Left ventricle myocardium superior (tissue), 1 donor: ENCODE measurements at regions not wholly inside any gene's neighbourhood (a gene's known extent, or its start where the extent isn't known, plus 50 kb on each side); places are given as distances from the start of the nearest gene placed in this dataset.
A peak's percentile ranks its signal among the peaks of the same experiment; 100 is the strongest.

Experiments
- ATAC-seq: fragments of 200-7000 bp; cut with Tn5 transposase; one replicate; pipeline ENCODE4 v1.9.1; 2020; ENCODE audit warnings: mild to moderate bottlenecking, moderate library complexity
- DNase-seq: peaks from one replicate; pipeline ENCODE4 v3.0.0-alpha.2; 2020
- intact Hi-C: fragments of 100-400 bp; cut with micrococcal nuclease; formaldehyde crosslinking; loops from one replicate; pipeline ENCODE4 v1.11.0; 2022
- donor health status: DM: no; HTN: yes; CAD: no; lungs with severe emphysema.

DNA sequence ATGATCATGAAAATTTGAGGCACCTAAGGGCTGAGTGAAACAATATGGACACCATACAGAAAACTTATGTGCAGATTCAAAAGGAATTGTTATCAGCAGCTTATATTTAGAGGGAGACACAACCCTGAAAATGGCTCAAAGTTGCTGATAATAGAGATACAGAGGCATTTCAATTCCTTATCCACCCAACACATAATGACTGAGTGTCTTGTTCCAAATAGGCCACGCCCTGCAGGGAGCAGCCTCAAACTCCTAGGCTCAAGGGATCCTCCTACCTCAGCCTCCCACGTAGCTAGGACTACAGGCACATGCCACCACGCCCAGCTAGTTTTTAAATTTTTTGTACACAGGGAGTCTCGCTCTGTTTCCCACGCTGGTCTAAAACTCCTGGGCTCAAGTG is 79.0 kb downstream of the LBH start:
- intact Hi-C loops: no loop called here
- DNase-seq (no peak), ATAC-seq (no peak)

DNA sequence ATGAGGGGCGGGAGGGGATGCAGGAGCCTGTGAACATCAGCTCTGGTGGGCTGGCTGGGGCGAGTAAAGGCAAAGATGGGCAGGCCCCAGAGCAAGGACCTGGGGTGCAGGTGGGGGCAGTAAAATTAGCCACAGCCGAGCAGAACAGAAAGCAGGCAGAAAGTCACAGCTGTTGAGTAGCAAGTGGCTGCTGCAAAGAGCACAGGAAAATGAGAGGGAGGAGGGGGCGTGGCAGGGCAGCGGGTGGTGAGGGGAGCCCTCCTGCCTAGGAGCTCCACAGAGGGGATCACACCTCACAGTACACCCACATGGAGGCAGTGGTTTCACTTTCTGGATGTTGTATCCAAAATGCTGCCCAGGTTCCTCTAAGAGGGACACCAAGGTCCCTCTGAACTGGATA is 79.6 kb downstream of the LBH start:
- no peak for ATAC-seq

DNA sequence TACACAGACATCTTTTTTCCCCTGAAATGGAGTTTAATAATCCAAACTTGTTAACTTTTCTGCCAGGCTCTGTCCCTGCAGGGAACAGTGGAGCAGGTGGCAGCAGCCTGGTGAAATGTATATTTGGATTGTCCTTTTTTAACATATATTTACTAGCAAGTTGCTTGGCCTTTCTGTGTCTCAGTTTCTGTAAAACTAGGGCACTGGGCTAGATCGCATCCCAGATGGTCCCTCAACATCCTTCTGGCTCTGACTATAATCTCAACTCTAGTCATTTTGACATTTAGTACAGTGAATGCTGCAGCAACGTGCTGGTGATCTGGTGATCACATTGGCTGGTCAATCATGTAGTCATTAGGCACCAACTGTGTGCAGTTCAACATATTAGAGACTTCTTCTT is 80.4 kb downstream of the LBH start:
- ATAC-seq (no peak), DNase-seq (no peak)
- intact Hi-C loops: no loop called here

More for the DNA sequence above, 79.6 kb downstream of the LBH start:
- intact Hi-C loops: no loop called here
- no peak for DNase-seq

DNA sequence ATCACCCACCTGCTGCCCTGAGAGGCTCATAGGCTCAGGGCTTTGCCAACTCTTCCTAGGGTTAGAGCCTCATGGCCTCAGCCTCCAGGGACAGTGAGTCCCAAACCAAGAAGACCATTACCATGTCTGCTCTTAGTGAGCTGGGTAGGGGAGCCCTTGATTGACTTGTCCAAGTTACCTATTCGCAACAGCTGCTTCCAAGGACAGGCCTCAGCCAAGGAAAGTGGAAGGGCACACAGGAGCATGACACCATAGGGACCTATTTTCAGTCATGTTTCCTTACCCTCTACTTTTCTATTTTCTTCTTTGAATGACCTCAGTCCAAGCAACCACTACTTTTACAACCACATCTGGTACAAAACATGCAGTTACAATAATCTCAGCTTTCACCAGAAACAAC is 81.6 kb downstream of the LBH start:
- ATAC-seq (no peak), DNase-seq (no peak)
- intact Hi-C loops: no loop called here

DNA sequence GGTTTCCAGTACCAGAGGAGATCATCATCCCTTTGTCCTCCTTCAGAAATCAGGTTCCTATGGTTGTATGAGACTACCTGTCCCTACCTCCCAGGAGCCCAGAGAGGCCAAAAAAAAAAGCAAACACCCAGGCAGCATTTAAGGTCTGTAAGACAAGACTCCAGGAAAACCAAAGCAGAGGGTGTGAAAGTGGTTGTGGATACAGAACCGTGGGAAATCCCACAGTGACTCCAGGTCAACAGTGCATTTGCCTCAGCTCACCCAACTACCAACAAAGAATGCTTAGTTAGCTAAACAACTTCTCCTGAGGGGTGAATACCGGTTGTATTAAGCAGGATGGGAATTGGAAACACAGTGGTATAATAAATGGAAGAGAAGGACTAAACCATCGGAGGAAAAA is 83.6 kb downstream of the LBH start:
- ATAC-seq (no peak), DNase-seq (no peak)
- intact Hi-C loops: no loop called here

DNA sequence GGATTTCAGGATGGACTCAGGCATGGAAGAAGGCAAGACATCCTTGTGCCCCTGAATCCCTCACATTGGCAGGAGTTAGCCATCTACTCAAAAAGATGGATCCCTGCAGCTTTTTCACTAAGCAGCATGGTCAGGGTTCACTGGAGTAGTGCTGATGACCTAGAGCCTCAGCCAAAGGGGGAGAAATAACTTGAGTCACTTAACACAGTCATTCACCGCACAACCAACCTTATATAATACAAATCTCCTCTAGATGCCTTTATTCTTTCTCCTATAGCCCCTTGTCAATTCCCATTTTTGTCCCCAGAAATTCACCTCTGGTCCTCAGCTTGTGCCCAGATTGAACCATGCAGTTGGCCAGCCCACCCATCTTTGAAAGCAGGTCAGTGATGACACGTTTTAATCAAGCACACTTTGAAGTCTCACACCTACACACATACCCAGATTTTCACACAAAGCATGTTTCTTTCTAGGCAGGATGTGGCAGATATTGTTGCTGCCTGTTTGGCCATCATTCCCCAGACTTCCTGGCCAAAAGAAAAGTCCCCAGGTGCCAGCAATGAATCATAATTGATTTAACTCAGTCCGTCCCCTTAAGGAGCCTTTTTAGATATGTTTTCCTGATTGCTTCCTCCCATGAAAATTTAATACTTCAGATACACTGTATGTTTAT is 84.2 kb downstream of the LBH start:
- DNase-seq (no peak), ATAC-seq (no peak)
- intact Hi-C loops: no loop called here

DNA sequence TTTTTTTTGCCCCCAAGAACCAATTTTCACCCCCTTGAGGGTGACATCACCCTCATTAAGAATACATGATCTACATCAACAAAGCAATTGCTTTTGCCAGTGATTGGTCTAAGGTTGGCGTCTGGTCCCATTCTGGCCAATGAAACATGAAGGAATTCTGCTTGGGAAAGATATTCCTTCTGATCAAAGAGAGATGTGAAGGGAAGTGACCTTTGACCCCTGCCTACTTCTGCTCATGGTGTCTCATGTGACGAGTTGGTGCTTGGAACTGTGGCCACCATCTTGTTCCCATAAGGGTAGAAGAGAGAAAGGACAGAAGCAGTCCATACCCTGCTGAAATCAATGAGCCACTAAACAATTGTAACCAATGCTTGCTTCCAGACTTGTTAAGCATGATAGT is 85.1 kb downstream of the LBH start:
- ATAC-seq: no peak
- intact Hi-C loops: no loop called here
- DNase-seq: no peak

DNA sequence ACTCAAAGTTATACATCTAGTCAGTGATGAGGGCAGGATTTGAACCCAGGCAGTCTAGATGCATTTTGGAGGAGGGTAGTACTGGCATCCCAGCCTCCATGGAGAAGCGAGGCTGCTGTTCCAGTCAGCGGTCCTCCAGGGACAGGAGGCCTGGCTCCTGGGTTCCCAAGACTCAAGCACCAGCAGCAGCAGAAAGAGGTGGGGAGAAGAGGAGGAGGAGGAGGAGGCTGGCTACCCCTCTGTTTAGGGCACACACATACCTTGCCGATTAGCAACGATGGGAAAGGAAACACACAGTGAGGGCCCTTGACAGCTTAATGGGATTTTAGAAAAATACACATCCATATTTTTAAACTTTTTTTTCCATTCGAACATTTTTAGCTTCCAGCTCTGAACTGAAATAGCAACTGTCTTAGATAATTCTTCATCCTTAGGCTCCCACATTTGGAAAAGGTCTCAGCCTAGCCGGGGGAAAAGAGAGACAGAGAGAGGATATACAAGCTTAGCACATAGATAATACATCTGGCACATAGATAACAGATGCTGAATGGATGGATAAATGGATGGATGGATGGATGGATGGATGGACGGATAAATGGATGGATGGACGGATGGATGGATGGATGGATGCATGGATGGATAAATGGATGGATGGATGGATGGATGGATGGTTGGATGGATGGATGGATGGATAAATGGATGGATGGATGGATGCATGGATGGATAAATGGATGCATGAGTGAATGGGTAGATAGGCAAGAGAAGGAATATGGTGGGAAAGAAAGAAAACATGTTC is 87.9 kb downstream of the LBH start:
- ATAC-seq: no peak

DNA sequence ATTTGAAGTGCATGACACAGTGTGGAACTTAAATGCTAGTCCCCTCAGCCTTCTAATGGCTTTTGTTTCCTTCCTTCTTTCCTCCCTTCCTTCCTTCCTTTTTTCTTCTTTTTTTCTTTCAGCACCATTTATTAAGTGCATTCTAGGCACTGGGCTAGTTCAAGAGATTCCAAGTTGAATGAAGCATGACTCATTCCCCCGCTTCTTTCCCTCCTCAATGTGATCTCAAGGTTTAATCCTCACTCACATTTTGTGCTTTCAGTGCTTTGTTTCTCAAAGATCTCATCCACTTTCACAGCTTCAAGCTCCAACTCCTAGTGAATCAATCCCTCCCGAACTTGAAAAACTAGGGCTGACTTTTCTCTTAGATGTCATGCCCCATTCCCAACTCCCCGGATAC is 90.1 kb downstream of the LBH start:
- DNase-seq: no peak
- ATAC-seq: no peak
- intact Hi-C loops: no loop called here

More for the DNA sequence above, 87.9 kb downstream of the LBH start:
- DNase-seq: no peak
- intact Hi-C loops: no loop called here

DNA sequence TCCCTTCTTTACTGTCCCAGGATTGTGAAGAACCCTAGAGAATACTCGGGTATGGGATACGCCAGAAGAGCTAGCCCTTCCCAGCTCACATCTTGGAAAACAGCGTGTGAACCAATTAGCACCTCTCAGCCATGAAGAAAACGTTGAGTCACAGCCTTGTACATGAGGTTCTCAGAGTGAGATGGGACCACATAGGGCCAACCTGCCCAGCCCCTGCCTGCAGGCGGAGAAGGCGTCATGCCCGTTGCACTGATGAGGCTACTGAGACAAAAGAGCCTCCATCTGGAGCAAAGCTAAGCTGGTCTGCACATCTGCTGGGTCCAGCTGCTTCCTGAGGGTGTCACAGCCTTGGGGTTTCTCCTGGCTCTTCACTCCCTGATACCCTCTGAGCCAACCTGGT is 92.2 kb downstream of the LBH start:
- intact Hi-C loops: no loop called here
- ATAC-seq: no peak
- DNase-seq: no peak

DNA sequence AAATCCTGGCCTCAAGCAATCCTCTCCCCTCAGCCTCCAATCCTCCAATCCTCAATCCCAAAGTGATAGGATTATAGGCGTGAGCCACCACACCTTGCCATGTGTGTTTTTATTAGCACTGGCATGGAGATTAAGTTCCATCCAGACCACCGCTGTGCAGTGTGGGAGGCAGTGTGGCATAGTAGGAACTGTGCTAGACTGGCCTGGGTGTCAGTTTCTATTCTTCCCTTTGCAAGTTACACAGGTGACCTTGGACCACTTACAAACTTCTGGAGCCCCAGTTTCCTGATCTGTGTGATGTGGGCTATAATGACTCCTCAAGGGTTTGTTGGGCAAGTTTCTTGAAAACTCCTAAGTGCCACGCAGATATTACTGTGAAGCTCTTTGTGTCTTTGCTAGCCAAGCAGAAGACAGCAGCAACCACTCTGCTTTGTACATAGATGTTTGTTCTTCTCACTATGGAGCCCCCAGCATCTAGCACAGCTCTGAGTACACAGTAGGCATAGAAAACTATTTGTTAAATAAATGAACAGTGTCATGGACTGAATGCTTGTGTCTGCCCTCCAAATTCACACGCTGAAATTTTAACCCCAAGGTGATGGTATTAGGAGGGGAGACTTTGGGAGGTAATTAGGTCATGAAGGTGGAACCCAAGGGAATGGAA is 93.0 kb downstream of the LBH start:
- ATAC-seq (no peak), DNase-seq (no peak)
- intact Hi-C loops: no loop called here

DNA sequence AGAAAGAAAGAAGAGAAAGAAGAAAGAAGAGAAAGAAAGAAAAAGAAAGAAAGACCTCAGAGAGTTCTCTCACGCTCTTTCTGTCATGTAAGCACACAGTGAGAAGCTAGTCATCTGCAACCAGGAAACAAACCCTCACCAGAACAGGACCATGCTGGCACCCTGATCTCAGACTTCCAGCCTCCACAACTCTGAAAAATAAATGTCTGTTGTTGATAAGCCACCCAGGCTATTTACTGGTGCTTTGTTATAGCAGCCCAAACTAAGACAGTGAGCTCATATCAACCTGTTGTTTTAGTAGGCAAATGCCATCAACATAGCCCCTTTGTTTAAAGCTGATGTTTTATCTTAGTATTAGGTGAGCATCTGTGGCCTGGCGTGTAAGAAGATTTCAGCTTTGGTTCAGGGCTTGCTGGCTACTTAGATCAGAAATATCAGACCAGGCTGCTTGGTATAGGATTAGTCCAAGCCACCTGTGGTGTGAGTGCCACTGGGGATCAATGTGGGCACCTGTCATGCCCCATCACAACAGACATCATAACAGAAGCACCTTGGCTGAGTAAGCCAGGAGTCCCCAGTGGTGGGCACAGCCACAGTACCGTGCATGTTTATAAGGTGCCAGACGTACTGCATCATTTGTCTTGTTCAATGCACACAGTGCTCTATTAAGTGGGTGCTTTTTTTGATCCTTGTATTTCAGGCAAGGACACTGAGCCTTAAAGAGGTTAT is 94.4 kb downstream of the LBH start:
- ATAC-seq: no peak
- no peak for DNase-seq
- intact Hi-C loops: no loop called here

DNA sequence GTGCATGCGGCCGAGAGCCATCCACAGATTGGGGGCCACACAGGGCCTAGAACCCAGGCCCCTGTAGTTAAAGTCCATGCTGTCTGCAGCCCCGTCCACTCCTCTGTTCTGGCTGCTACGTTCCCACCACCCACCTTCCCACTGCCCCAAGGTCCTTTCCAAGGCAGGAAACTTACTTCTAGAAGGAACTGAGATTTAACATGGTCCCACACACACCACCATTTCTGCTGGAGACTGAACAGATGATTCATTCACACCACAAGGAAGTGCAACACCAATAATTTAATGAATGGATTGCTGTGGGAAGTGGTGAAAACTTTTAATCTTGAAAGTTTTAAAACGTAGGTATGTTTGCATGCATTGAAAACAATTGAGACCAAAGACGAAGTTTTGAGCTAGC is 95.2 kb downstream of the LBH start:
- ATAC-seq (no peak), DNase-seq (no peak)
- intact Hi-C loops: no loop called here

DNA sequence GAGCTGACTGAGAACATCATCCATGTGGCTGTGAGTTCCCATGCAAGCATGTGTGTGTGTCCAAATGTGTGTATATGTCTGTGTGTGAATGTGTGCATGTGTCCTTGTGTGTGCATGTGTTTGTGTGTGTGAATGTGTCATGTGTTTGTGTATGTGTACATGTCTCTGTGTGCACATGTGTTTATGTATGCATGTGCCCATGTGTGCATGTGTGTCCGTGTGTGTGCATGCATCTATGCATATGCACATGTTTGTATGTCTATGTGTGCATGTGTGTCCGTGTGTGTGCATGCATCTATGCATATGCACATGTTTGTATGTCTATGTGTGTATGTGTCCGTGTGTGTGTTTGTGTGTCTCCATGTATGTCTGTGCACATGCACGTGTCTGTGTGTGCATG is 99.7 kb downstream of the LBH start:
- DNase-seq: no peak
- intact Hi-C loops: no loop called here
- ATAC-seq: no peak

DNA sequence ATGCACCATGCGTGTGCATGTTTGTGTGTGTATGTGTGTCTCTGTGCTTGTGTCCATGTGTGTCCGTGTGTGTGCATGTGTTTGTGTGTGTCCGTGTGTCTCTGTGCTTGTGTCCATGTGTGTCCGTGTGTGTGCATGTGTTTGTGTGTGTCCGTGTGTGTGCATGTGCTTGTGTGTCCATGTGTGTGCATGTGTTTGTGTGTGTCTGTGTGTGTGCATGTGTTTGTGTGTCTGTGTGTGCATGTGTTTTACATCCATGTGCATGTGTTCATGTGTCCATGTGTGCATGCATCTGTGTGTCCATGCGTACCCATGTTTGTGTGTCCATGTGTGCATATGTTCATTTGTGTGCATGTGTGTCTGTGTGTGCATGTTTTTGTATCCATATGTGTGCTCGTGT is 100.5 kb downstream of the LBH start:
- intact Hi-C loops: no loop called here
- DNase-seq (no peak), ATAC-seq (no peak)

DNA sequence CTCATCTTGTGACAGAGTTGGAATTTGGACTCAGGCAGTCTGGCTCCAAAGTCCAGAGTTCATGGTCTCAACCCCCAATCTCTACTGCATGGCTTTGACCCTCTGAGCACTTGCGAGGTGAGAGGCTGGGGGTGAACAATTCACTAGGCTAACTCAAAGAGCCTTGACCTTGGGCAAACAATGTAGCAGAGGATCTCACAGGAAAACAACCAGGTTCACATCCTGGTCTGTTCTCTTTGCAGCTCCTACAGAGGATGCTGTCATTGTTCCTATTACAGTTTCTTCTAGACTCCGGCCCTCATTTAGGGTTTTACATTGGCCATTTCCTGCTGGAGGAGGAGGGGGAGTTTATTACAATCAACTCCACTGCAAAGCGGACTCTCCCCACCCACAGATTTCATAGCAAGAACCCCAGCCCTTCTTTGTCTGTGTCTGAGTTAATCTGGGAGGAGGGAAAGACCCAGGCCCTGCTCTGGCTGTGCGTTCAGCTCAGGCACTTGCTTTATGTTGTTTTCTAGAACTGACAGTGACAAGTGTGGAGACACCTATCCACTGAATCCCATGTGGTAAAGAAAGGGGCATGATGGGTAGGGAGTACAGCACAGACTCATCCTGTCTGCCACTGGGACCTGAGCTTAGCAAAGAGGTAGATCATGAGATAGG is 101.6 kb downstream of the LBH start:
- intact Hi-C loops: no loop called here
- DNase-seq: no peak
- no peak for ATAC-seq

DNA sequence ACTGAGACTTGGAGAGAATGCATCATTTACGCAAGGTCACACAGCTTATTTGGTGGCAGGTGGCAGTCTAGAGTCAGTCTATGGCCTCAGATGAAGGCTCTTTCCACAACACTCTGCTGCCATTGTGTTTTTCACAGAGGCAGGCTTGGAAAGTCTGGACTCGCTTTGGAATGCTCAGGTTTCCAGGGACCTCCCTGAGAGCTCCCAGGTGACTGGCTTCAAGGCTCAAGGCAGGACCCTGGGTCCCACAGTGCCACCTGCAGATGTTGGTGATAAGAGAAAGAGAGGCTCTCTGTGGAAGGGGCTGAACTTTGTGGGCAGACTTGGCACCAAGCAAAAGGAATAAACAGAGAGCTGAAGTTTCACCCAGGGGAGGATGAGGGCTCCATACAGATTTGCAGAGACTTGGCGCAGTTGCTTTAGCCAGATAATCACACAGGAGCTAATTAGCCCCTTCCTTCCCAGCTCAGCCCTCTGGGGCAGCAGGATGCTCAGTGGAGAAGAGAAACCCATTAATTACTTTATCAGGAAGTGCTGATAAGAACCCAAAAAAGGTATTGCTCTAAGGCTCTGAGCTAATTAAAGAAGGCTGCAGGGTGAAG is 103.5 kb downstream of the LBH start:
- ATAC-seq: peak; percentile 65
- intact Hi-C loops: no loop called here

DNA sequence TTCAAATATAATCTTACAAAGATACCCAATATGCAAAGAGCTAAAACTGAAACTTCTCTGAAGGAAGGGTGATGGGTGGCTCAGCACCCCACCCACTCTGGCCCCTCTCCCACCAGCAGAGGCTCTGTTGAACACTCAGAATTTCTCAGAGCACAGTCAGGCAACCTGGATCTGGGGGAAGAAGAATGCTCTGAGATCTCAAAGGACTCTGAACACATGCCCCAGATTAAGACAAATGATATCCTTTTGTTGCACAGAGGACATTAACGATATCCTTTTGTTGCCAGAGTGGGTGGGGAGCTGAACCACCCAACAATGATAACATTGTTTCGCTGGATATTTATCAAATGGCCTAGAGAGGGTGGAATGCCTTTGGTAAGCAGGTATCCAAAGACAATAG is 104.8 kb downstream of the LBH start:
- intact Hi-C loops: no loop called here
- ATAC-seq (peak; percentile 24), DNase-seq (no peak)

More for the DNA sequence above, 103.5 kb downstream of the LBH start:
- no peak for DNase-seq
